Sigmoid colon (tissue), 4 donors: ENCODE measurements at regions not wholly inside any gene's neighbourhood (a gene's known extent, or its start where the extent isn't known, plus 50 kb on each side); places are given as distances from the start of the nearest gene placed in this dataset.

Experiments
- EP300 ChIP-seq, 4 donors: sonication (generic); formaldehyde crosslinking; IDR thresholded peaks; one replicate each; pipeline ENCODE4 v1.6.1; 2017; ENCODE audit warnings: antibody characterized with exemption in 4 of 4
- POLR2A ChIP-seq, 2 donors: fragments of 450-650 bp; IDR thresholded peaks; one replicate each; pipeline ENCODE4 v1.6.1; 2016; ENCODE audit warnings: antibody characterized with exemption in 2 of 2, mild to moderate bottlenecking in 2 of 2, moderate library complexity in 2 of 2
- POLR2AphosphoS5 ChIP-seq, 4 donors: sonication (generic); formaldehyde crosslinking; IDR thresholded peaks; one replicate each; pipeline ENCODE4 v1.6.1; 2017; ENCODE audit warnings: antibody characterized with exemption in 4 of 4
- TF ChIP-seq, protein P1 (sequence below), 4 experiments: fragments of 450-650 bp in 3 of 4; fragments of 200-600 bp in 1 of 4; IDR thresholded peaks; one replicate each; pipeline ENCODE4 v1.5.1; 2016 to 2019; ENCODE audit warnings: antibody characterized with exemption in 4 of 4, mild to moderate bottlenecking in 3 of 4, moderate library complexity in 2 of 4

GRCh38 chr16:86886651-86887050 is 308.3 kb downstream of the FOXL1 start:
- TF ChIP-seq, protein P1, sequence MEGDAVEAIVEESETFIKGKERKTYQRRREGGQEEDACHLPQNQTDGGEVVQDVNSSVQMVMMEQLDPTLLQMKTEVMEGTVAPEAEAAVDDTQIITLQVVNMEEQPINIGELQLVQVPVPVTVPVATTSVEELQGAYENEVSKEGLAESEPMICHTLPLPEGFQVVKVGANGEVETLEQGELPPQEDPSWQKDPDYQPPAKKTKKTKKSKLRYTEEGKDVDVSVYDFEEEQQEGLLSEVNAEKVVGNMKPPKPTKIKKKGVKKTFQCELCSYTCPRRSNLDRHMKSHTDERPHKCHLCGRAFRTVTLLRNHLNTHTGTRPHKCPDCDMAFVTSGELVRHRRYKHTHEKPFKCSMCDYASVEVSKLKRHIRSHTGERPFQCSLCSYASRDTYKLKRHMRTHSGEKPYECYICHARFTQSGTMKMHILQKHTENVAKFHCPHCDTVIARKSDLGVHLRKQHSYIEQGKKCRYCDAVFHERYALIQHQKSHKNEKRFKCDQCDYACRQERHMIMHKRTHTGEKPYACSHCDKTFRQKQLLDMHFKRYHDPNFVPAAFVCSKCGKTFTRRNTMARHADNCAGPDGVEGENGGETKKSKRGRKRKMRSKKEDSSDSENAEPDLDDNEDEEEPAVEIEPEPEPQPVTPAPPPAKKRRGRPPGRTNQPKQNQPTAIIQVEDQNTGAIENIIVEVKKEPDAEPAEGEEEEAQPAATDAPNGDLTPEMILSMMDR (IDR thresholded peaks at IDR 0.05) = no peak
- TF ChIP-seq POLR2A (IDR thresholded peaks at IDR 0.05) (no peak), POLR2AphosphoS5 (IDR thresholded peaks at IDR 0.05) (no peak), EP300 (IDR thresholded peaks at IDR 0.05) (no peak)
